SK-MEL-5 (cell line): ENCODE measurements at regions not wholly inside any gene's neighbourhood (a gene's known extent, or its start where the extent isn't known, plus 50 kb on each side); places are given as distances from the start of the nearest gene placed in this dataset.
A peak's percentile ranks its signal among the peaks of the same experiment; 100 is the strongest.

Experiments
- DNase-seq: peaks from one replicate; pipeline ENCODE4 v3.0.0-alpha.2; 2016; ENCODE audit warnings: low read depth, low spot score
- in situ Hi-C: cut with HindIII; loops from 2 replicates; pipeline ENCODE4 v1.10.0; 2016; ENCODE audit warnings: low sequenced_read_pairs, high pct_unique_total_duplicates, low pct_unique_long_range_greater_than_20kb

DNA sequence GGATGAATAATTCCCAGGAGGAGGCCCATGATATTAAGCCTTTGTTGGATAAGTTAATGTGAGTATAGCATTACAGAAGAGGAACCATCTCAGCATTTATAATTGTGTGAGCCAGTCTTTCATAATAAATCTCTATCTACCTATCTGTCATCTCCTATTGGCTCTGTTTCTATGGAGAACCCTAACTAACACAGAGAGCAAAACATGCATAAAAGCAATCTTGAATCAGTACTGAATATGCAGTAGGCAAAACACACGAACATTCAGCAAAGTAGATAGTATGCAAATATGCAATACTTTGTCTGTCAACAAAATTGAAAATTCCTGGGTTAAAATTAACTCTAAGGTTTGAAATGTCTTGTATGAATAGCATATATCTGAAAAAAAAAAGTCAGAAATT lies 966.3 kb downstream of the DIAPH3 start:
- no peak for DNase-seq
- in situ Hi-C loops, result no loop called here

- in situ Hi-C loops, result no loop called here
- DNase-seq, result no peak
These were observed 961.9 kb downstream of the DIAPH3 start for GRCh38 chr13:59201841-59202240.

DNA sequence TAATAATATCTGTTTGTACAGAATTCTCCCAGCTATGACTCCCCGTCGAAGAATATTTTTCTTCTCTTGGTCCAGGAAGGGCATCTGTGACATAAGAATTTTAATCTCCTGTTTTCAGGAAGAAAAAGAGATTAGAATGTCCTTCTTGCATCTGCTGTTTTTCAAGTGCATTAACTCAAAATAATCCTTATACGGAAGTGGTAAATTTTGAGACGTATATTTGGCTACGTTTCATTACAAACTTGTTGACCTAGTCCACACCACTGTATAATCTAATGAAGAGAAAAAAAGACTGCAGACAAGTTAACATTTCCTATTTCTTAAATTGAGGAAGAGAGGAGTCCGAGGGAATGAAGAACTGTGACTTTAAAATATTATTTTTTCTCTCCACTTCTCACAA lies 959.9 kb downstream of the DIAPH3 start:
- no peak for DNase-seq
- in situ Hi-C loops, result no loop called here

DNA sequence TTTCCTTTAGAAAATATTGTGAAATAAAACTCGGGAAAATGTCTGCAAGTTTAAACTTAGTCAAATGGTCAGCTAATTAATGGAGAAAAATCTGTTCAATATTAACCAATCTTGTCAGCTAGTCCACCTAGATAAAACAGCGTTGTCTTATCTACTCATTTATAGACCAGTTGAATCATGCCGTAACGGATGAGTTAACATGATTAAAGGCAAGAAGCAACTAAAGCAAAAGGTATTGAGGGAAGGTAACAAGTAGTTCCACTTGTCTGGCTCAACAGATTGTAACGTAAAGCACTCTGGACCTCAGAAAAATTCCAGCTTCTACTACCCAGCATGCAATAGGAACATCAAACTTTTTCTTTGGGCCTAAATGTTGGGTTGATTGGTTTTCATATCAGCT lies 958.2 kb downstream of the DIAPH3 start:
- in situ Hi-C loops, result no loop called here
- DNase-seq, result no peak

GRCh38 chr13:59208405-59209195 lies 955.1 kb downstream of the DIAPH3 start:
- in situ Hi-C loops, result no loop called here
- DNase-seq, result no peak

DNA sequence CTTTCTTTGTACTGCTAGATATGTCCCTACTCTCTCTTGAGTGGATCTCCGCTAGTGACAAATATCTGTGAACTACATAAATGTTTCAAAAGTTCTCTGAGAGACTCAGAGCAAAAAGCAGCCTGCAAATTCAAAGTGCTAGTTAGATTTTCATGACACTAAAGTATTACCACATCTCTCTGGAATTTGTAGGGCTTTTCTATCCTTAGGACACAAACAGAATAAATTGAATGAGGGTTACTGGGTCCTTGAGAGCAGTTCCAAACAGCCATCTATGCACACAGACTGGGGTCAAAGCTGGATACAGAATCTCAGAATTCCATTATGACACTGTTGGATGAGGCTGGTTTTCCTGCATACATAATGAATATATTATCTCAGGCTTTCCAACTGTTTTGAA lies 953.2 kb downstream of the DIAPH3 start:
- no peak for DNase-seq
- in situ Hi-C loops, result no loop called here

- no peak for DNase-seq
- in situ Hi-C loops, result no loop called here
These were observed 952.1 kb downstream of the DIAPH3 start for GRCh38 chr13:59211606-59212005.

- in situ Hi-C loops, result no loop called here
- DNase-seq, result no peak
These were observed 934.3 kb downstream of the DIAPH3 start for GRCh38 chr13:59229401-59229800.

- in situ Hi-C loops, result no loop called here
- DNase-seq, result no peak
These were observed 933.9 kb downstream of the DIAPH3 start for GRCh38 chr13:59229861-59230260.

DNA sequence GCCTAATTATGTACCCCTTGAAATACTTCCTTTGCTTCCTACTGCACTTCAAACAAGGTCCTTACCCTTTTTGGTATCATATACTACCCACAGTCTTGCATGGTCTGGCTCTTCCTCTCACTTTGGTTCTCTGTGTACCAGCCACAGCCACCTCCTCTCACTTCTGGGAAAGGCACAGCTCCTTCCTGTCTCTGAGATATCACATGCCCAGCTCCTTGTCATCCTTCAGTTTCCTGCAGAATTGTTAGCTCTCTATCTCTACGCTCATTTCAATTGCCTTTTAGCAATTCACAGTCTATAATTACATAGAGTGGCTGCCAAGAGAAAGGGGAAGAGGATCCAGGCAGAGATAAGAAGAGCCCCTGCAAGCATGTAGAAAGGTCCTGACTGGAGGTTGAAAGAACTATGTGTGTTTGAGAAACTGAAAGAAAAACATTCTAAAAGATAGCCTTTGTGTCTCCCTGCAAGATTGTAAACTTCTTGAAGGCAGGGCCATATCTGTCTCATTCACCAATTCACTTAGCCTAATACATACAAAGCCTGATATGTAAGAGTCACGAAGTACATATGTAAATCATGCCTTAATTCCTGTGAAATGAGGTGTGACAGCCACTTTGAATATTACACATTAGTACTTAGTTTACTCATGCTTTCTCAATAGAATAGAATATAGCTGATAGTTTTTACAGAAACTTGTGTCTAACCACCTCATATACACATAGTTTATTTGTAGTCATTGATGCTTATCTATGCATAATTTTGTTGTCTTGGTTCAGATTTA lies 933.1 kb downstream of the DIAPH3 start:
- in situ Hi-C loops, result no loop called here
- peak; percentile 12 for DNase-seq

DNA sequence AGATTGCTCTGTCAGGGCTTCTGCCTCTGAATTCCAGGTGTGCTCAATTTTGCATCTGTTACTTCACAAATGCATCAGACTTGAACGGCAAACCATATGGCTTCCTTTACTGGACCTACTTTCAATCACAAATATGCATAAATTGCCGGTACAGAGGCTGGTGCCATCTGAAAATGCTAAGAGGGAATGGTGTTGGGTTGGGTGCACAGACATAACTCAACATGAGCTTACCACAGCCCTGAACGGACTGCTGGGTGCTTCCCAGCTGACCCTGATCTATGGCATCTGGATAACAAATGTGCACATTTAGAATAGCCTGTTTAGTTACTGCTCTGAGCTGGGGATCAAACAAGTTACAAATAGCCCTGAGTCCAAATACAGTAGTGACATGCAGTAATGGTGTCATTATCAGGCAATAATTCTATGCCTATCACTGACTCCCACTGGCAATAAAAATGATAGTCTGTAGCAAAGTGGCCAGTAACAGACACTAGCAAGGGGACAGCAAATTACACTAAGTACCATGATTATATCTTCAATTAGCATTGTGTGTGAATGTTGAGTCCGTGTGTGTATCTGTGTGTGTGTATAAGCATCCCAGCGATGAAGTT lies 927.3 kb downstream of the DIAPH3 start:
- DNase-seq, result no peak
- in situ Hi-C loops, result no loop called here

DNA sequence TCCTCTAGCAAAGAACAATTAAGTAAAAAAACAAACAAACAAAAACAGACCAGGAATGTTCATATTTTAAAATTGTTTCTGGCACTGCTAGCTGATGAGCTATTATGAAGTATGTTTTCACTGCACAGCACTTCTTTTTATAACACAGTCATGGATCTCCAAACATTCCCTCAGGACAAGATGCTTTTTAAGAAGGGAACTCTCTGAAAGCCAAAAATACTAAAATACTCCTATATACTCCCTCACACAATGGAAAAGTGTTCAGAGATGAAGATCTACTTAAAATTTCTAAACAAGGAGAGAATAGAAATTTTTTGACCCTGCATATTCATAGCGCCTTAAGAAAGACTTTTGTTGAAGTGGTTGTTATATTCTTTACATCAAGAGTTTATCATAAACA lies 926.8 kb downstream of the DIAPH3 start:
- DNase-seq, result peak; percentile 8
- in situ Hi-C loops, result no loop called here

DNA sequence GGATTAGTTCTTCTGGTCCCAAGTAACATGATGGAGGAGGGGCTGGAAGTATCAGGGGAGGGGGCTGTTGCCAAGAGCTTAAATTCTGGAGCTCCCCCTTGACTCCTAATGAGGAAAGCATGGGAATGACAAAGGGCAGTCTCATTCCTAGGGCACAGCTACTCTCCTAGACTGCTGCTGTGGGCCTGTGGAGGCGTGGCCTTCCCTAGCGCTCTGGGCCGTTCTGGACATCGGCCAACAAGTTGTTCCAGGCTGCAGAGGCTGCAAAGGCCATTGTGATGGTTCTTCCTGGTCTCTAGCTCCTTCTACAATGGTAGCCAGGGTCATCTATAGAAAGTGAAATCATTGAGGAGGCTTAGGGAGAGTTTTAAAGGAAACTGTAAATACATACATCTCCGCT lies 916.6 kb downstream of the DIAPH3 start:
- in situ Hi-C loops, result no loop called here
- peak; percentile 59 for DNase-seq

- peak; percentile 91 for DNase-seq
- in situ Hi-C loops, result no loop called here
These were observed 913.2 kb downstream of the DIAPH3 start for GRCh38 chr13:59250336-59251189.

- no peak for DNase-seq
- in situ Hi-C loops, result no loop called here
These were observed 904.3 kb downstream of the DIAPH3 start for GRCh38 chr13:59259165-59260000.

- DNase-seq, result peak; percentile 78
- in situ Hi-C loops, result no loop called here
These were observed 901.7 kb downstream of the DIAPH3 start for GRCh38 chr13:59261928-59262488.

DNA sequence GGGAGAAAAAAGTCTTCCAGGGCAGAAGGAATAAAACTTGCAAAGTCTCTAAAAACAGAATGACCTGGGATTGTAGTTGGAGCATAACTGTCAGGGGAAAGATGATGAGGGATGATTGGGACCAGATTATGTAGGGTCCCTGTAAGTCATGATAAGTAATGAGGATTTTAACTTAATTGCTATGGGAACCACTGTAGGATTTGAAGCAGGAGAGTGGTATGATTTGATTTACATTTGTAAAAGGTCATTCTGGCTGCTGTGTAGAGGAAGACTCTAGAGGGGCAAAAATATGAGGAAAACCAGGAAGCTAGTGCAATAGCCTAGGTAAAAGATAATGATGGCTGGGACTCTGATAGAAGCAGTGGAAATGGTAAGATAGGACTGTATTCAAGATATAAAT lies 900.2 kb downstream of the DIAPH3 start:
- in situ Hi-C loops, result no loop called here

More for the DNA sequence above, 900.2 kb downstream of the DIAPH3 start:
- no peak for DNase-seq
